ENCODE measurements at regions not wholly inside any gene's neighbourhood (a gene's known extent, or its start where the extent isn't known, plus 50 kb on each side); places are given as distances from the start of the nearest gene placed in this dataset.

- TF ChIP-seq RCOR1 (IDR thresholded peaks at IDR 0.05; ENCODE audit: insufficient replicate concordance, low read length) (no peak), CTCF (conservative IDR thresholded peaks at IDR 0.05; ENCODE audit: low read depth, low read length) (no peak), POLR2A (IDR thresholded peaks at IDR 0.05; ENCODE audit: low read depth, low read length) (no peak), NFE2L2 (IDR thresholded peaks at IDR 0.05; ENCODE audit: low read depth, low read length) (no peak), SMC3 (IDR thresholded peaks at IDR 0.05; ENCODE audit: low read depth, low read length) (no peak), FOS (IDR thresholded peaks at IDR 0.05; ENCODE audit: low read depth, low read length) (no peak), CEBPB (IDR thresholded peaks at IDR 0.05; ENCODE audit: low read depth, low read length) (no peak), MXI1 (IDR thresholded peaks at IDR 0.05; ENCODE audit: borderline replicate concordance, low read depth, low read length) (no peak), RAD21 (IDR thresholded peaks at IDR 0.05; ENCODE audit: low read length) (no peak), BHLHE40 (IDR thresholded peaks at IDR 0.05; ENCODE audit: low read depth, low read length) (no peak), USF2 (IDR thresholded peaks at IDR 0.05; ENCODE audit: low read depth, low read length) (no peak), RFX5 (IDR thresholded peaks at IDR 0.05; ENCODE audit: low read depth, low read length) (no peak), ELK1 (IDR thresholded peaks at IDR 0.05; ENCODE audit: borderline replicate concordance, low read depth, low read length) (no peak)
Observed at GRCh38 chr22:49062802-49063544, 764.7 kb downstream of the BRD1 start.

All from IMR-90 (cell line).